ENCODE measurements at regions not wholly inside any gene's neighbourhood (a gene's known extent, or its start where the extent isn't known, plus 50 kb on each side); places are given as distances from the start of the nearest gene placed in this dataset.

- TF ChIP-seq, protein P1, sequence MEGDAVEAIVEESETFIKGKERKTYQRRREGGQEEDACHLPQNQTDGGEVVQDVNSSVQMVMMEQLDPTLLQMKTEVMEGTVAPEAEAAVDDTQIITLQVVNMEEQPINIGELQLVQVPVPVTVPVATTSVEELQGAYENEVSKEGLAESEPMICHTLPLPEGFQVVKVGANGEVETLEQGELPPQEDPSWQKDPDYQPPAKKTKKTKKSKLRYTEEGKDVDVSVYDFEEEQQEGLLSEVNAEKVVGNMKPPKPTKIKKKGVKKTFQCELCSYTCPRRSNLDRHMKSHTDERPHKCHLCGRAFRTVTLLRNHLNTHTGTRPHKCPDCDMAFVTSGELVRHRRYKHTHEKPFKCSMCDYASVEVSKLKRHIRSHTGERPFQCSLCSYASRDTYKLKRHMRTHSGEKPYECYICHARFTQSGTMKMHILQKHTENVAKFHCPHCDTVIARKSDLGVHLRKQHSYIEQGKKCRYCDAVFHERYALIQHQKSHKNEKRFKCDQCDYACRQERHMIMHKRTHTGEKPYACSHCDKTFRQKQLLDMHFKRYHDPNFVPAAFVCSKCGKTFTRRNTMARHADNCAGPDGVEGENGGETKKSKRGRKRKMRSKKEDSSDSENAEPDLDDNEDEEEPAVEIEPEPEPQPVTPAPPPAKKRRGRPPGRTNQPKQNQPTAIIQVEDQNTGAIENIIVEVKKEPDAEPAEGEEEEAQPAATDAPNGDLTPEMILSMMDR (IDR thresholded peaks at IDR 0.05), result no peak
- no peak for TF ChIP-seq POLR2A (IDR thresholded peaks at IDR 0.05)
These were observed 803.6 kb downstream of the METTL15 start for GRCh38 chr11:28911829-28912228.
